RWPE1 (cell line): ENCODE measurements at regions not wholly inside any gene's neighbourhood (a gene's known extent, or its start where the extent isn't known, plus 50 kb on each side); places are given as distances from the start of the nearest gene placed in this dataset.

Experiments used
- CTCF ChIA-PET: fragments of 350-600 bp; sonication (Branson Sonifier 250); formaldehyde crosslinking; extraction: SDS; loops from one replicate; lab custom pipeline; 2021; lab: Yijun Ruan, JAX
- POLR2A ChIA-PET: fragments of 400-600 bp; formaldehyde crosslinking; extraction: SDS; loops from one replicate; lab custom pipeline; 2020; ENCODE audit warnings: antibody characterized with exemption; ENCODE audit not compliant: low non-redundant PET; lab: Yijun Ruan, JAX
- DNase-seq: peaks from one replicate; pipeline ENCODE4 v3.0.0; 2012; ENCODE audit warnings: low spot score
- H3K27ac ChIP-seq: fragments of 450-650 bp; 2 replicates; pipeline ENCODE4 v1.5.1; 2017
- CTCF ChIP-seq: fragments of 450-650 bp; conservative IDR thresholded peaks from 2 replicates; pipeline ENCODE4 v1.5.1; 2017; ENCODE audit warnings: low read depth, mild to moderate bottlenecking

- POLR2A ChIA-PET = no interaction called here
- H3K27ac ChIP-seq = no peak overlapping the region
- TF ChIP-seq CTCF = no peak
- DNase-seq = no peak
- CTCF ChIA-PET = no interaction called here
These were observed 332.4 kb upstream of the MYT1L start for GRCh38 chr2:2663401-2664036.

GRCh38 chr2:2662847-2663356 is 331.8 kb upstream of the MYT1L start:
- TF ChIP-seq CTCF = no peak
- H3K27ac ChIP-seq = no peak overlapping the region
- DNase-seq = no peak
- POLR2A ChIA-PET = no interaction called here
- CTCF ChIA-PET = interaction anchor here (0.6 kb wide), 1 partner anchor 725 kb away, joined by 3 read pairs; no protein-coding TSS in a partner anchor

- ChIA-PET POLR2A (no interaction called here), CTCF (interaction anchor here (0.6 kb wide), 1 partner anchor 725 kb away, joined by 3 read pairs; no protein-coding TSS in a partner anchor)
- no peak for TF ChIP-seq CTCF
- H3K27ac ChIP-seq = no peak overlapping the region
- DNase-seq = no peak
These were observed 331.2 kb upstream of the MYT1L start for GRCh38 chr2:2662037-2662846.

GRCh38 chr2:2660789-2661355 is 329.8 kb upstream of the MYT1L start:
- H3K27ac ChIP-seq = no peak overlapping the region
- no peak for DNase-seq
- no peak for TF ChIP-seq CTCF
- POLR2A ChIA-PET = no interaction called here
- CTCF ChIA-PET = no interaction called here

- ChIA-PET CTCF (no interaction called here), POLR2A (no interaction called here)
- no peak for DNase-seq
- no peak for TF ChIP-seq CTCF
- no peak overlapping the region for H3K27ac ChIP-seq
These were observed 326.3 kb upstream of the MYT1L start for GRCh38 chr2:2657121-2657962.
